HG02571 (cell line): ENCODE measurements at regions not wholly inside any gene's neighbourhood (a gene's known extent, or its start where the extent isn't known, plus 50 kb on each side); places are given as distances from the start of the nearest gene placed in this dataset.

ENCODE experiments used
- ATAC-seq: cut with Tn5 transposase; IDR thresholded peaks from one replicate; pipeline ENCODE4 v1.9.1; 2021; ENCODE audit warnings: mild to moderate bottlenecking, moderate library complexity; ENCODE audit not compliant: unreplicated experiment

- no peak for ATAC-seq
These were observed 306.4 kb downstream of the CD83 start for GRCh38 chr6:14423955-14424354.

DNA sequence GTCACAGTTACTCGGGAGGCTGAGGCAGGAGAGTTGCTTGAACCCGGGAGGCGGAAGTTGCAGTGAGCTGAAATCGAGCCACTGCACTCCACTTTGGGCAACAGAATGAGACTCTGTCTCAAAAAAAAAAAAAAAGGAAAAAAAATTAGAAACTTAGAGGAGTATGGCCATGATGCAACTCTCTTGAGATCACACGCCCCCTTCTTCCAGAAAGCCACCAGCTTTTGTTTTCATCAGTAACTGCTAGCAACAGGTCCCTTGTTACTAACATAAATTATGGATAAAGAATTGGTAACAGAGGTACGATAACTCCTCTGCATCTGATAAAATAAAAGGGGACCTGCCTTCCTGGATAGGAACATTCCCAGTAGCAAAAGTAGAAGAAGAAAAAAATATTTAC is 308.2 kb downstream of the CD83 start:
- no peak for ATAC-seq

GRCh38 chr6:14426281-14426680 is 308.7 kb downstream of the CD83 start:
- ATAC-seq = no peak

DNA sequence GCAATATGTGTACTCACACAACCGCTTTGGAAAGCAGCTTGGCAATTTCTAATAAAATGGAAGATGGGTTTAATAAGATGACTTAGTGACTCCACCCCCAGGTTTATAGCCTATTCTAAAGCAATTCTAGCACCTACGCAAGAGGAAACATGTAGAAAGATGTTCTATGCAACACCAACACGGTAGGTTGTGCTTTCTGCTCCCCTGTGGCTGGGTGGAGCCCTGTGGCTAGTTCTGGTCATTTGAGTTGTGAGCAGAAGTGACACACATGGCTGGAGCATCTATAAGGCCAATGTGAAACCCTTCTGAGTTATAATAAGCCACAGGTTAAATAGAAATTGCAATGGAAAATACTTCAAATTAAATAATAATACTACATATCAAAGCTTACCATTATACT is 310.7 kb downstream of the CD83 start:
- no peak for ATAC-seq

- ATAC-seq = no peak
These were observed 311.8 kb downstream of the CD83 start for GRCh38 chr6:14429396-14429795.

GRCh38 chr6:14430218-14430617 is 312.6 kb downstream of the CD83 start:
- no peak for ATAC-seq

- ATAC-seq = no peak
These were observed 314.1 kb downstream of the CD83 start for GRCh38 chr6:14431385-14432330.

DNA sequence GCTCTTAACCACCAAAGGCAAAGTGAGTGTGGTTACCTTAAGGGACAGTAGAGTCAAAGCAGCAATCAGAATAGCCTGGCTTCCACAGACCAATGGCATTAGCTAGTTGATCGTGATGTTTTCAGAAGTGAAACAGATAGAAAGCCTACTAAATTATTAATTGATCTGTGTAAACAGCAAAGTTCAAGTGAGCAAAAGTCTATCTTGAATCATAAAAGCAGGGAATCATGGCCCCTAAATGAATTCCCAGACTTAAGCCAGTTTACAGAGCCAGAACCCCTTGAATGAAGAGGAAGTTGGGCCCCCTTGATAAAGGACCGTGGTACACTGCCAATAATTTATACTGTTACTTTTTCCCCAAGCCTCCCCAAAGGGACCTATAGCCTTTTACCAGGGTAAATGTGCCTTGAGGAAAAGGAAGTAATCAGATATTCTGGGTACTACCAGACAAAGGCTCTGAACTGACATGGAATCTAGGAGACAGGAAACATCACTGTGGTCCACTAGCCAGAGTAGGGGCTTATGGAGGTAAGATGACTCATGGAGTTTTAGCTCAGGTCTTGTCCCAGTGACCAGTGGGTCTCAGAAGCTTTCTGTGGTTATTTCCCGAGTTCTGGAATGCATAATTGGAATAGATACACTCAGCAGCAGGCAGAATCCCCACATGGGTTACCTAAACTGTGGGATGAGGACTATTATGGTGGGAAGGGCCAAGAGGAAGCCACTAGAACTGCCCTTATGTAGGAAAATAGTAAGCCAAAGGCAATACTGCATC is 317.5 kb downstream of the CD83 start:
- ATAC-seq = no peak

GRCh38 chr6:14436592-14437132 is 319.1 kb downstream of the CD83 start:
- ATAC-seq = no peak

DNA sequence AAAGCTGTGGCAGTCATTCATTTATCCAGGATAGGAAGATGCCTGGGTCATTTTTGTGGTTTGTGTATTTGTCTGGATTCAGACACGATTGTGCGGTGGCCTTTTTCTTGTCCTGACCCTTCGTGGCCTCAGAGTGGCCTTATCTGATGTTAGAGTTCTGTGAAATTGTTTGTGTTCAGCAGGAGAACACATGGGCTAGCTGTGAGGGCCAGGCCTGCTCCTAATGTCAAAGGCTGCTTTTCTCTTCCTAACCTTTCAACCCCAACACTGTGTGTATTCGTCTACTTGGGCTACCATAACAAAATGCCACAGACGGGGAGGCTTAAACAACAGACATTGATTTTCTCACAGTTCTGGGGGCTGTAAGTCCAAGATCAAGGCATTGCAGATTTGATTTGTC is 321.8 kb downstream of the CD83 start:
- ATAC-seq = no peak

DNA sequence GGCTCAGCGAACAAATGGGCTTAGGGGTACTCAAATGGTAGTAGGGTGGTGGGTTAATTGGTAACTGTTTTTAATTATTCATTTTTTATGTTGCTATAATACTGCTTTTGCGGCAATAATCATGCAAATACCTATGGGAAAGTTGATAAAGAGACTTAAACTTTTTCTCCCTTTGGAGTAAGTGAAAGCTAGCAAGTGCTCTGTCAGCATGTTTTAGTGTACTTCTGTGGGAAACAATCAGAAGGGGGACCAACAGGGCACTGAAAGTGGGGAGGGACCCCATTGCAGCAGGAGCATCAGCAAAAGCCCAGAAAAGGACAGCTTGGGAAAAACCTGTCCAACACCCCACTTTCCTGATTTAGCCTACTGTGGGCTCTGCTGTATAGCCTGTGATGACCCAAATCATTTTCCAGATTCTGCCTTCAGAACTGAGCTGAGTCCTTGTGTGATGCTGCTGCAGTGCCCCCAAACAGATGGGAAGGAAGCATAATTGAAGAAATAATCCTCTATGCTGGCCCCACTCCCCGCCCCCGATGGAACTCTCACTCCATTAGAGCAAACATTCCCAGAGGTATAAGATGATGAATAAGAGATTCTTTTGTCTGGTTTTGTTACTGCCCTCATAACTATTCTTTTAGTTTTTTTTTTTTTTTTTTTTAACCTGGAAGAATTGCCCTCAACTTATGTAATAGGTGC is 322.8 kb downstream of the CD83 start:
- ATAC-seq = no peak

- ATAC-seq = no peak
These were observed 323.6 kb downstream of the CD83 start for GRCh38 chr6:14440940-14441781.

DNA sequence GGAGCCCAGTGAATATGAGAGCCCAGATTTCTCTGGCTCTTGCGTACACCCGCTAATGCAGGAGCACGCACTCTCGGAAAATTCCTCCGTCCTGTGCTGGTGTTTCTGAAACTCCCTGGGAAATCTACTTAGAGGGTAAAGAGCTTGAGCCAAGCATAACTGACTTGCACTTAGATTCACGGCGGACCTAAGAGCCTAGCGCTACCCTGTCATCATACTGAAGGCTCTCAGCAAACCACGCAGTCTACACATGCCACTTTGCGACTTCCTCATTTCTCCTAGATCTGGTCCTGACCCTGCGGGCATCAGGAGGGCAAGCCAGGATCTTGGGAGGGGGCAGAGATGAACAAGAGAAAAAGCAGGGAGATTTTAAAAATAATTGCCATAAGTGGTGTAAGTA is 324.7 kb downstream of the CD83 start:
- ATAC-seq = no peak

- no peak for ATAC-seq
These were observed 326.2 kb downstream of the CD83 start for GRCh38 chr6:14443629-14444268.

DNA sequence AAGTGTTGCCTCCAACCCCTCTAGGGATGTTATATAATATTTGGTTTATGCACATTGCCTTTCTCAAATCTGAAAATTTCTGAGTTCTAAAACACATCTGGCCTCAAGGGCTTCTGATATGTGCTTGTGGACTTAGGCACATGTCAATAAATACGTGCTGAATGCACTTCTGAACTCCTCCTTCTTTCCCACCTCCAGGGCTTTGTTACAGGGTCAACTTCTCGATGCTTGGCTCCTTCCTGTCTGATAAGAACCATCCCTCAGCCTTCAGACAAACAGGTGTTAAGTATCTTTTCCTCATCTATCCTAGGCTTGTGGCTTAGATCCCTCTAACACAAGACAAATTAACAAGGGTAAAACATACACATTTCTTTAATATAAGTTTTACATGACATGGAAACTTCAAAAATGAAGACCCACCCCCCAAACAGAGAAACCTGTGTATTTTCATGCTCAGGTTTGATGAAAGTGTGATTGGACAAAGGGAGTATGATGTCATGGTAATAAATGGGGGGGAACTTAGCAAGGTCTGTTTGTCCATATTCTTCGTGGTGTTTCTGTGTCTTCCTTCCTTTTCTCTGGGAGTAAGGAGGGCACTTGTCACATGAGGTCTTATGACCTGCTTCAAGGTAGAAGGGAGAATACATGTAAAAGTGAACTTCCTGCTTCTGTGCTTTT is 326.9 kb downstream of the CD83 start:
- ATAC-seq = no peak

- no peak for ATAC-seq
These were observed 329.7 kb downstream of the CD83 start for GRCh38 chr6:14447240-14447639.

- no peak for ATAC-seq
These were observed 330.7 kb downstream of the CD83 start for GRCh38 chr6:14448246-14448645.

DNA sequence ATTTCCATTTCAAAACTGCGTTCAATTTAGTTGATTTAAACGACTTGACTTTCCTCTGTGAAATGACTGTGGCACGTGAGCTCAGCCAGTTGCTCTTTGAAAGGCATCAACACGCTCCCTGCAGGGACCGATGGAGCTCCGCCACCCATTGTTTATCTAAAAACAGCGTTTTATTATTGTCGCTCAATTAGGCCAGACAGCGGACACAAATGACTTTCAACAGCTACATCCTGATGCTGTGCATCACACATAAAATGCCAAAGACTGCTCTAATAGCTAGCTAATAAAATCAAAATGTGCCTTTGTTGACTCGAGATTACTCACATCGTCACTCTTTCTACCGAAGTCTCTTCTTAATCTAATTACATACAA is 332.5 kb downstream of the CD83 start:
- no peak for ATAC-seq

- ATAC-seq = no peak
These were observed 333.0 kb downstream of the CD83 start for GRCh38 chr6:14450578-14450977.
